ENCODE measurements at regions not wholly inside any gene's neighbourhood (a gene's known extent, or its start where the extent isn't known, plus 50 kb on each side); places are given as distances from the start of the nearest gene placed in this dataset.

DNA sequence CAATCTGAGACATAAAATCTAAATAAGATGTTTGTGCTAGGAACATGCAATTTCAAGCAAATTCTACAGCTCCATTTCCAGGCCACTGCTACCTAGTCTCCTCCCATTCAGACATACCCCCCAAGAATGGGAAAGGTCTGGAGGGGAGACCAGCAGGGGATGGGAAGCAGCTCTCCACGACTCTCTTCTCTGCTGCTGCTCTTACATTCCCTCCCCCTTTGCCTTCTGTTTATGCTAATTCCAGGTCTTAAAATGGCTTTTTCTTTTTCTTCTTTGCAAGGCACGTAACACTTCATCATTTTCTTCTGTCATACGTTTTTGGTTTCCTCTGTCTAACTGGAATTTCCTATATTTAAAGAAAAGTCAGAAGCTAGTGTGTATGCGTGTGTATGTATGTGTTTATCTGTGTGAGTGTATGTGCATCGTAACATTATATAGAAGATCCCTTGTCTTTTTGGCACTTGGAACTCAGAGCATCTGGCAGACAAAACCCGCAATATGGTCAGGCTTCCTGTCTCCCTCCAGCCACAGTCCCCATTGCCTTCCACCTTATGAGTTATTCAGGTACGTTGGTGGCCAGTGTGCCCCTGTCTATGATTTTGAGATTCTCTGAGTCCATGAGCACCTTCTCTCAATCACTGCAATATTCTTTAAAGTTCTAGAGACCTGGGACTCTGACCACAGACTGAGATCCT is 493.7 kb downstream of the BTBD3 start:
- H3K27me3 ChIP-seq = no peaks in the 10 kb centered on the region
- WGBS, 2 donors = 75 to 84% methylated on average over 6 to 7 of the region's 7 CpGs
- H3K9me3 ChIP-seq = peaks cover 0 to 32% (median 14%) of the 10 kb centered on the region in 3 donors
- no peak for TF ChIP-seq CTCF (IDR thresholded peaks at IDR 0.05)
- no peak for TF ChIP-seq POLR2A (IDR thresholded peaks at IDR 0.05)
- H3K36me3 ChIP-seq = no peaks in the 10 kb centered on the region
- H3K4me1 ChIP-seq = peaks cover 0 to 19% (median 4%) of the 10 kb centered on the region in 3 donors
- H3K27ac ChIP-seq = no peak overlapping the region
- intact Hi-C loops (cut with DNase I) = no loop called here
- DNase-seq = no peak
- H3K4me3 ChIP-seq = no peak overlapping the region

- TF ChIP-seq POLR2A (IDR thresholded peaks at IDR 0.05) = no peak
- TF ChIP-seq CTCF (IDR thresholded peaks at IDR 0.05) = no peak
- intact Hi-C loops (cut with DNase I) = no loop called here
- DNase-seq = no peak
- no peak overlapping the region for H3K27ac ChIP-seq
- WGBS, 2 donors = 30 to 57% methylated on average over 1 of the region's 1 CpG
- no peak overlapping the region for H3K4me3 ChIP-seq
- H3K36me3 ChIP-seq = no peaks in the 10 kb centered on the region
- H3K27me3 ChIP-seq = no peaks in the 10 kb centered on the region
- peaks cover 0 to 19% (median 4%) of the 10 kb centered on the region in 3 donors for H3K4me1 ChIP-seq
- peaks cover 0 to 17% (median 5%) of the 10 kb centered on the region in 3 donors for H3K9me3 ChIP-seq
These were observed 495.4 kb downstream of the BTBD3 start for GRCh38 chr20:12413116-12413515.

DNA sequence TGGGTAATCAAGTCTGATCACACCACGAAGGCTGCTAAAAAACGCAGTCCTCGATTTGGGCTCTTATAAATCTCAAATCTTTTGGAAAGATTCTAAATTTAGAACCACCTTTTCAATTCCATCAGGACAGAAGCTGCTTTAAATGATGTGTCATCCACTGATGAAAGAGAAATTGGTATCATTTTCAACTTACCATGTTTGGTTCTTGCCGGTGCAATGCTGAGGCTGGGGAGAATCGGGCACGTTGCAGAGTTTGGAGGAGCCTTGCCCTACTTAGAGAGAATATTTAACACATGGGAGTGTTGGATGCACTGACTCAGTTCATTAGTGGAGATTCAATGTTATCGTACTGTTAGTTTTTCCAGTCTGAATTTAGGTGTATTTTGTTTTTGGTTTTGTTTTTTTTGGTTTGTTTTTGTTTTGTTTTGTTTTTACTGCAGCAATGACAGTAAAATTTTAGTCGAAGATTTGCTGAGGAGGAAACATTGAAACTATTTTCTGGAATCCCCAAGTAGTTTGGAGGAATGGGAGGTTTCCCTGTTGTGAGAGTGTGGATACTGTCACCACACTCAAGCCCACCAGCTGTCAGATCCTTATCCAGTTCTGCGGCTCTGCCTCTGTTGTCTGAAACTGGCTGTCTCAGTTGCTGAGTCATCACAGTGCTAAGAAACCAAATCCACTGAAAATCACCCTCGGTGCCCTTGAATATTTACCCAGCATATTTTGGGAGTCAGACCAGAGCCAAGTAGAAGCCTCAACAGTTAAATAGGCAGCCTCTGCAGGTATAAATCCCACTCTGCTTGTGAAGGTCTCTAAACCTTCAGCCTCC is 497.0 kb downstream of the BTBD3 start:
- TF ChIP-seq POLR2A (IDR thresholded peaks at IDR 0.05) (no peak), CTCF (IDR thresholded peaks at IDR 0.05) (no peak)
- no peak for DNase-seq
- Histone ChIP-seq H3K27me3 (no peaks in the 10 kb centered on the region), H3K4me3 (peak overlapping the region in 1 of 4 donors; percentile 1), H3K36me3 (no peaks in the 10 kb centered on the region), H3K4me1 (peaks cover 0 to 19% (median 4%) of the 10 kb centered on the region in 3 donors), H3K9me3 (peaks cover 0 to 2% (median 0%) of the 10 kb centered on the region in 3 donors), H3K27ac (peak overlapping the region in 1 of 4 donors; percentile 18)
- intact Hi-C loops (cut with DNase I) = no loop called here
- 27 to 37% methylated on average over 7 to 10 of the region's 10 CpGs for WGBS, 2 donors

DNA sequence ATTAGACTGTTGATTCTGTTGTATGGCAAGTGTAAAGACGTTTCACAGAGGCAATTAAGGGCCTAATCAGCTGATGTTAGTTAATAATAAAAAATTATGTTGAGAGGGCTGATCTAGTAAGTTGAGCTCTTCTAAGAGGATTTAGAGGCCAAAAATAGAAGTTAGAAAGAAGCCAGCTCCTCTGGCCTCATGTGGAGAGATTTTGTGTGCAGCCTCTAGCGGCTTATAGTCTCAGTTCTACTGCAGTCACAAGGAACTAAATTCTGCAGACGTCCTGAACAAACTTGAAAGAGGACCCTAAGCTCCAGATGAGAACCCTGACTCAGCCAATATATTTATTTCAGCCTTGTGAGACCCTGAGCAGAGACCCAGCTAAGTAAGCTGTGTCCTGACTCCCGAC is 498.6 kb downstream of the BTBD3 start:
- Histone ChIP-seq H3K36me3 (no peaks in the 10 kb centered on the region), H3K27ac (no peak overlapping the region), H3K4me3 (no peak overlapping the region), H3K27me3 (no peaks in the 10 kb centered on the region), H3K9me3 (no peaks in the 10 kb centered on the region), H3K4me1 (peaks cover 0 to 19% (median 4%) of the 10 kb centered on the region in 3 donors)
- TF ChIP-seq CTCF (IDR thresholded peaks at IDR 0.05) (no peak), POLR2A (IDR thresholded peaks at IDR 0.05) (no peak)
- DNase-seq = no peak
- intact Hi-C loops (cut with DNase I) = no loop called here
- WGBS, 2 donors = 69 to 74% methylated on average over 4 of the region's 4 CpGs

DNA sequence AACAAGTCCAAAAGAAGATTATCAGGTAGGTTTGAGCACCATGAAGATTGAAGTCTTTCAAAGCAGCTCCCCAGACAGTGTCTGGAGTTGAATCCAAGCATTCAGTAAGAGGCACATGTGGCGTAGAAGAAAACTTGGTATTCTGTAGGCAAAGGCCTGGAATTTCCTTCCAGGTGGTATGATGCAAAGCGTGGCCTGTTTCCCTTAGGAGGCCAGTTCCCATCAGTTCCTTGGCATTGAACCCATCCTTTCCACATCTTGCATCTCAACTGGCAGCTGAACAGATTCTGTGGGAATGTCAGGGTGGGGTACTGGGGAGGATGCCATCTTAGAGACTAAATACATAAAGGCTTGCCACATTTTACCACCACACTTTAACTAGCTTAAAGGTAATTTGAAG is 516.0 kb downstream of the BTBD3 start:
- Histone ChIP-seq H3K27ac (no peak overlapping the region), H3K36me3 (no peaks in the 10 kb centered on the region), H3K4me3 (no peak overlapping the region), H3K27me3 (no peaks in the 10 kb centered on the region), H3K9me3 (no peaks in the 10 kb centered on the region), H3K4me1 (no peaks in the 10 kb centered on the region)
- no peak for TF ChIP-seq POLR2A (IDR thresholded peaks at IDR 0.05)
- TF ChIP-seq CTCF (IDR thresholded peaks at IDR 0.05) = no peak
- no peak for DNase-seq
- WGBS, 2 donors = 83 to 96% methylated on average over 2 of the region's 2 CpGs
- intact Hi-C loops (cut with DNase I) = no loop called here
